ENCODE measurements at regions not wholly inside any gene's neighbourhood (a gene's known extent, or its start where the extent isn't known, plus 50 kb on each side); places are given as distances from the start of the nearest gene placed in this dataset.

- TF ChIP-seq CTCF (IDR thresholded peaks at IDR 0.05) (no peak), EZH2 (IDR thresholded peaks at IDR 0.05) (no peak)
Observed at GRCh38 chr16:16904601-16905000, 525.7 kb downstream of the NPIPA7 start.

Data from neural progenitor cell (in vitro differentiated cells).